H4 (cell line): ENCODE measurements at regions not wholly inside any gene's neighbourhood (a gene's known extent, or its start where the extent isn't known, plus 50 kb on each side); places are given as distances from the start of the nearest gene placed in this dataset.

Experiments used
- DNase-seq: peaks from one replicate; pipeline ENCODE4 v3.0.0-alpha.2; 2015; ENCODE audit warnings: low spot score

DNA sequence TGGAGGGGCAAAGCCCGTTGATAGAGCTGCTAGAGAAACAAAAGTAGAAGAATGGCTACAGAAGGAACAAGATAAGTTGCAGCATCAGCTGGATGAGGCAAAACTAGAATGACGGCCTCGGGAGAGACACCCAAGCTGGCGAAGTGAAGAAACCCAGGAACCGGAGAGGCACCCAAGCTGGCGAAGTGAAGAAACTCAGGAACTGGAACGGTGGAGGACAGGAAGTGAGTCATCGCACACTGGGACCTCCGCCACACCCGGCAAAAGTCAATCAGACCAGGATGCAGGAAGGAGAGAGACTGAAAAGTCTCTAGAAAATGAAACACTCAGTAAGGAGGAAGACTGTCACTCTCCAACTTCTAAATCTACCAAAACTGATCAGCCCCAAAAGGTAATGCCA is 133.0 kb upstream of the NEBL start:
- peak; percentile 62 for DNase-seq

DNA sequence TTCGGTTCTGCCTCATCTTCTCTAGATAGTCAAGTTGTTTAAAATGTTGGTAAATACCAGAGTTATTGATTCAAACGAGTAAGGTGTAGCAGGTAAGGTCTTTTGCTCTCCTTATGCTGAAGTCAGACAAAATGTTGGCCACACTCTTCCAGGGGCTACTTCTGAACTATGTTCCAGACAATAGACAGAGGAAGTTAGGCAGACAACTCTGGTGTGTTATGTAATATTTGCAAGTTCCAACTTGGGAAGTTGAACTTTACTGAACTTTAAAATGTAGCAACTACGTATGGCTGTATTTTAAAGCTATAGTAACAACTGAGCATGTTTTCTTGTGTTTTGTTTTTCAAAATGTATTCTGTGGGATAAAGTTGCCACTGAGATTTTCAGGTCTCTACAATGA is 125.7 kb upstream of the NEBL start:
- no peak for DNase-seq

DNA sequence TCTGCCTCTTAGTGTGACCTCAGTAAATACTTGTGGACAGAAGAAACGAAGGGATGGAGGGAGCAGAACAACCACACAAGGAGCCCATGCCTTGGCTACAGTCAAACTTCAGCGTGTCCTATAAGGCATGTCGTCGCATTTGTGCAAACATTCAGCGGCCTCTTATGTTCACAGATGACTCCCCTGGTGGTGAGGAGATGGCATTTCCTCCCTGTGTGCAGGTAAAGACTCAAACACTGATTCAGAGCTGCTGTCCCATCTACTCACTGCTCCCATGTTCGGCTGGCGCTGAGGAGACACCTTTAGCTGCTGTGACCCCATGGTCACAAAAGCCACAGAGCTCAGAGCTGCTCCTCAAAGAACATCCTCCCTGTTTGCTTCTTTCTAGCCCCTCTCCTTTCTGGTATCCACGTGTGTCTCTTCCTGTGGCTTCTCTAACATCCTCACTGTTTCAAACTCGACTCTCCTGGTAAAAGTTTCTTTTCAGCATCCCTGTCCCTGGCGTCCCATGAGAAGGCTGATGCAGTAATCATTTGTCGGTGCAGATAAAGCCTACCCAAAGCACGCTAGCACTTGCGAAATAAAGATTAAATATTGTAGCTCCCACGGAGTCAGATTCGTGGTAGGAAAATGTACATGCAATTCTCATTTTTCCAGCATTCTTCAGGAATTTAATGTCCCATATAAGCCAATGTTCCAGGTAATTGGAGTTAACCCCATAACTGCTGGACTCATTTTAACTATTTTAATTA is 124.9 kb upstream of the NEBL start:
- DNase-seq: no peak

DNA sequence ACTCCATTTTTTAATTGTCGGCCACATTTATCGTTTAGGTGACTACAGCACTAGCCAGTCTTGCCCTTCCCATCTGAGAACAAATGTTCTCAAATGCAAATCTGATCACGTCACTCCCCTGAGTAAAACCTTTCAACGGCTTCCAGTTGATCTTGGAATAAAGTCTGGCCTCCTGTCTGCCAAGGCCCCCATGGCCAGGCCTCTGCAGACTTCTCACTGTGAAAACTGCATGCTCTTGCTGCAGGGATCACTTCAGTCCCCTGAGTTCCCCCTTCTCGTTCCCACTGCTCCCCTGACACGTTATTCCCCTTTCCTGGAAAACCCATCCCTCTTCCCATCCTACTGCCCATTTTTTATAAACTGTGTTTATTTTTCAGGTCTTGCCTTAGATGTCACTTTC is 124.1 kb upstream of the NEBL start:
- DNase-seq: no peak

DNA sequence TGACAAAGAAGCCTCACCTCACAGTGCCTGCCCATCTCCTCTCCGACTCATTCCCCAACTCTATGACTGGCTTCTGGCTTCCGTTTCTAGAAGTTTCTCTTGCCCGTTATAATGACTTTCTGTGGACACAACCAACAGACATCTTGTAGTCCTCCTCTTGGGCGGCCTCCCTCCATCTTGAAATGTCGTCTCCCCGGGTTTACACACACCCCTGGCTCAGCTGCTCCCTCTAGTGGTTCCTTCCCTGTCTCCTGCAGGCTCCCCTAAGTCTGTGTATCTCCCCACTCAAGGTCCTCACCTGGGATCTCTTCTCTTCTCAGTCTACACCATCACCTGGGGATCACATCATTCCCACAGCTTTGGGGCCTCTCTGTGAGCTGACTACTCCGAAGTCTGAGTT is 123.4 kb upstream of the NEBL start:
- peak; percentile 15 for DNase-seq

DNA sequence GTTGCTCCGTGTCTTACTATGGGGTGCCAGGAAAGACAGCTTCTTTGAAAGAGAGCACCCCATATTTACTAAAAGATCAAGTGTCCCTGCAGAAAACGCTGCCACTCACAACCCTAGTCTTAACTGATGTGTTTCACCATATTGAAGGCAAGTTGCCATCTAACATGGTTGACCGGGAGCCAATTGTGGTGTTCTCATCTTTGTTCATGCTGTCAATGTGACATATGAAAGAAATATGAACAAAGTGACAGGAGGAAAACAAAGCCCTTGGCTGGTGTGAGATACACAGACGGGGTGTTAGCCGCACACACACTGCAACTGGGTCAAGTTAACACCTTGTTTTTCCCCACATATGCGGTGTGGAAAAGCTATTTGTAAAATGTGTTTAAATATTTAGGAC is 122.3 kb upstream of the NEBL start:
- no peak for DNase-seq

DNA sequence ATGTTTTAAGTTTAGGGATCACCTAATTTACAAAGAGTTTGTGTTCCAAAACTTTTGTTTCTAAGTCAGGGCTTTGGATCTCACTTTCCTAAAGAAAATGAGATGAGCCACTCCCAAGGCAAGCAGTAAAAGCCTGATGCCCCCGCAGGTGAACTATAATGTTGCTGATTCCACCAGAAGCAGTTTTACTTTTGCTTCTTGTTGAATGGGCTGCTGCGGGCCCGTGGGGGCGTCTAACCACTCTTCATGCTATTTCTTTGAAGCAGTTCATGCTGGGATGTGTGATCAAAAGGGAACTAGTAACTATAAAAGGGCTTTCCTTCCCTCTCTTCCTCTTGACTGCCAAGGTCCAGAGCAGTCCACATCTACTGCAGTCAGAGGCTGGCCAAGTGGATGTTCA is 118.7 kb upstream of the NEBL start:
- DNase-seq: no peak

DNA sequence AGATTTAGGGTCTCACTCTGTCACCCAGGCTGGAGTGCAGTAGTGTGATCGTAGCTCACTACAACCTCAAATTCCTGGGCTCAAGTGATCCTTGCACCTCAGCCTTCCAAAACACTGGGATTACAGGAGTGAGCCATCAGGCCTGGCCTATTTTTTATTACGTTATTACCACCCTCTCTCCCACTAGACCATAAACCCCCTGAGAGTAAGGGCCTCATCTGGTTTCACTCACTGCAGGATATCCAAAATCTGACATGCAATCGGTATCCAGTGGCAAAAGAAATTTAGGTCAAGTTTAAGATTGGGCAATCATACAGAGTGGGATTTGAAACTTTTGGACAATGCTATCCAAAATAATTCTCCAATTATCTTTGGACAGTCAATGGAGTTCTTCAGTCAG is 117.0 kb upstream of the NEBL start:
- no peak for DNase-seq

DNA sequence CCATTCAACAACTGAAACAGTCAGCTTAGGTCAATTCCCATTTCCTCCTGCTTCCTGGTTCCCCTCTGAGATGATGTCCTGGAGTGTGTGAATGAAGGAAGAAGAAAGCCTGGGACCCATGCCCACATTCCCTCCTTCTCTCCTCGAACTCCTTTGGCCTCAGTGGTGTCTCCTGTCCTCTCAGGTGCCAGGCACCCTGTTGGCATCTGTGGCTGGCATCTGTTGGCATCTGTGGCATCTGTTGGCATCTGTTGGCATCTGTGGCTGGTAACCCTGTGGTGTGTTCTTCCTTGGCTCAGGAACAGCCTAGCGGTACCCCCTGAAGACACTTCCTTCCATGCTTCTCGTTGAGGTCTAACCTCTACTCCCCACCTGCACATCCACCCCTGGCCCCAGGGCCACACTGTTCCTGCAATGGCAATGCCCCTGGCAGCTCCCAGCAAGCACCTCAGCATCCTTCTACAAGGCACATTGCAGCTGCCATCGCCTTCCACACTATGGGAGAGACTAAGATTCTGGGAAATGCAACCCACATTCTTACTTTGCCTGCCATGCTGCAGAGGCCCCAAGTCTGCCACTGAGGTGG is 114.4 kb upstream of the NEBL start:
- no peak for DNase-seq

DNA sequence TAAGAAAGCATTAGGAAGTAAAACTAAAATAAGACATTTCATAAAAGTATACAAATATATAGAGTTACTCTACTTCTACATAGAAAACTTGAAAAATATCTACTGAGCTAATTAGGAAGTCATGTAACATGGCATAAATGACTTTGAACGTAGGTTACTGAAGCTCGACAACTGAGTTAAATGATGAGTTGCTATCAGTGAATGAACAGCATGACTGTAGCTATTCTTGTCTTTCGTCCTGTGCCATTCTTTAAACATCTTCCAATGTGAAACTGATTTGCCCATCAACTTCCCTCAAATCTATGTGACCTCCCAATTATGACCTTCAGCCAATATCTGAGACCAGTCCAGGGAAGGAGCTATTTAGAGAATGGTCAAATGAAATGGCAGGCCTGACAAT is 113.5 kb upstream of the NEBL start:
- DNase-seq: no peak

DNA sequence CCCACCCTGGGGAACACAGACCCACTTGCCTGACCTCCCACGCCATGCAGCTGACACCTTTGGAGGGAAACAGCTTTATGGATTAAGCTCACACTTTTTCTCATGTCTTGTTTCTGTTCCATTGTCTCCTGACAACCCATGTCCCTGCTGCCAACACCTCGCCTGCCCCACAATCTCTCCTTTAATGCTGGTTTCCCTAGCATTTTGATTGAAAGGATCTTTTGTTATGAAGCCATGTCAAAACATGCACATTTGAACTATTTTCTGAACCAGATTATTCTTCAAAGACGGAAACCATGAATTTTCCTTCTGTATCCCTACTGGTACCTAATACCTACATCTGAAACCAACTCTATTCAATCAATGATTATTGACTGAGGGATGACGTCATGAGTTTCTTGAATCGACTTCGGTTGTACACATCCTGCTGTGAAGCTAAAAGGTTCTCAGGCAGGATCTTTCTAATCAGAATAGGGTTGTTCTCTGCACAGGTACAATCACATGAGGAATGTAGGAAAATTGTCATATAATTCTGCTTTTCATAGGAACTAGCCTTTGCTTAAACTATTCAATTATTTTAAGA is 106.2 kb upstream of the NEBL start:
- no peak for DNase-seq

DNA sequence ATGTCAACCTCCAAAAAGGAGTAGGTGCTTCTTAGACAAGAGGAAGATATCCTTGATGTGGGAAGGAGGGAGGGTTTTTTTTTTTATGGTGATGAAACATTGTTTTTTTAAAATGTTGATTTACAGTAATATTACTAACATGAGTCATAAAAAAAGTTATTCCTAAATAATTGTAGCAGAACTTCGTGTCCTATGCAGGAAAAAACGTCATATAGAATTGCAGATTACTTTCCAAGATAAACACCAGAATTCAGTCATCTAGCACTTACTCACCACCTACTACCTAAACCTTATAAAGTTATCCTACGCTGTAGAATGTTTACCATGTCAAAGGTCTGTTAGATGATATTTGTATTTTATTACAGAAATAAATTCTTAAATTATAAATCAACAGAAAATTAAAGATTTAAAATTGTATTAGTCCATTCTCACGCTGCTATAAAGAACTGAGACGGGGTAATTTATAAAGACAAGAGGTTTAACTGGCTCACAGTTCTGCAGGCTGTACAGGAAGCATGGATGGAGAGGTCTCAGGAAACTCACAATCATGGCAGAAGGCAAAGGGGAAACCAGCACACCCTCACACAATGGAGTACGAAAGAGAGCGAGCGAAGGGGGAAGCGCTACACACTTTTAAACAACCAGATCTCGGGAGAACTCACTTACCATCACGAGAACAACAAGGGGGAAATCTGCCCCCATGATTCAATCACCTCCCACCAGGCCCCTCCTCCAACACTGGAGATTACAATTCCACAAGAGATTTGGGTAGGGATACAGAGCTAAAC is 105.2 kb upstream of the NEBL start:
- no peak for DNase-seq

DNA sequence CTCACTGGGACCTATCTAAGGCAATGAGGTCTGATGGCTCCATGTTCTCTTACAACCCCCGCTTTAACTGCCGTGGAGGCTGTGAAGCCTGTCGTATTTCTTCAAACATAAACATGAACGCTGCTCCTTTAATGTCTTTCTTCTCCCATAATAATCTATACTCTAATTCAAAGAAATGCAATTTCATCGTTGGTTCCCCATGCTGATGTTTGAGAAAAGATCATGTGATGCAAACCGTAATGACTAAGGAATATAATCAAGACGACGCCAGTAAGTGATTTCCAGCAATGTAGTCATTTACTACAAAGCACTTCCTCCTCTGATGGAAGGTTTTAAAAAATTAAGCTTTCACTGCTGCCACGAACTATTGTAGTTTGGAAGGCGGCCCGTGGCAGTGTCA is 102.6 kb upstream of the NEBL start:
- DNase-seq: no peak

DNA sequence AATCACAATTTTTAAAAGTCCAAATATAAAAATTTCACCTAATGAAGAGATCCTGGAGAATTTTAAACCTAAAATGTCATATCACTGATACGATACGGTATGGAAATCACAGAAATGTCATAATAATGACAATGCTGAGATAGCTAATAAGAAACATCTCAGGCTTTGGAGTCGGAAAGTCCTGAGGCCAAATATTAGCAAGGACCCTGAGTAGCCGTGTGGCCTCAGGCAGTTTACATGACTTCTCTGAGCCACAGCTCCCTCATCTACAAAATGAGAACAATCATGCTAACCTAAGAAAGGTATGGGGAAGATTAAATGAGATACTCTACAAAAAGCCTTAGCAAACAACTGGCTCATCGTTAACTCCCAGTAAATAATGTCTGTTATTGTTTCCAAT is 100.9 kb upstream of the NEBL start:
- DNase-seq: no peak

DNA sequence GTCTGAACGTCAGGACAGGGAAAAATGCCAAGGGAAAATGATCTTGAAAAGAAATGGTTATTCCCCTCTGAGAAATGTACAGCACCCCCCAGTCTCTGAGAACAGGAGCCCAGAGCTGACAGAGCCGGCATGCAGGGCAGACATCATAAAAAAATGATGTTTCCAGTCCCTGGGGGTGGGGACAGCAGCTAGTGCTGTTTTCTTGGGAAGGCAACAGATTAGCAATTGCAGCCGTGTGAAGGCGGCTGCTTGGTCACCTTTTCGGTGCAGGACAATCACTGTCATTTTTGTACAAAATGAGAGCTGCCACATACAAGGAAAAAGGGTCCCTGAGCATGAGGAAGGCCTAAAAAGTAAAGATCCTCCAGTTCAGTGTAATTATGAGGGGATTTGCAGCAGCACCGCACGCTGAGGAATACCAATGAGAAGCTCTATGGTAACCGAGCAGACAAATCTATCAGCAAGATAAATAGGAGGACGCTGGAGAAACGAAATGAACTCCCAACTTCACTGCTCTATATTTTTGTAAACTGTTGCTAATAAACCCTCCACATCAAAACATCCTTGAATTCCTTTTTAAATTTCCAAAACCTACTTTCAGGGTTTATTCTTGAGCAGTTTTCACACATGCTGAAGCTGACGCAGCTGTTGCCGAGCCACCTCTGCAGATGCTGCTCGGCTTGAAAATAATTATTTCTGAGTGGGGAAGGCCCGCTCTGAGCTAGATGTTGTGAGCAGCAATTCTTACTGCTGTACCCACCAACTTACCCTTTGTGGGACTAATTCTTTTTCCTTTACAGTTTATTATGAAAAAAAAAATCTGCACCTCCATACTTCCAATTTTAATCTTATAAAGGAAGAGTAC is 98.2 kb upstream of the NEBL start:
- DNase-seq: no peak

DNA sequence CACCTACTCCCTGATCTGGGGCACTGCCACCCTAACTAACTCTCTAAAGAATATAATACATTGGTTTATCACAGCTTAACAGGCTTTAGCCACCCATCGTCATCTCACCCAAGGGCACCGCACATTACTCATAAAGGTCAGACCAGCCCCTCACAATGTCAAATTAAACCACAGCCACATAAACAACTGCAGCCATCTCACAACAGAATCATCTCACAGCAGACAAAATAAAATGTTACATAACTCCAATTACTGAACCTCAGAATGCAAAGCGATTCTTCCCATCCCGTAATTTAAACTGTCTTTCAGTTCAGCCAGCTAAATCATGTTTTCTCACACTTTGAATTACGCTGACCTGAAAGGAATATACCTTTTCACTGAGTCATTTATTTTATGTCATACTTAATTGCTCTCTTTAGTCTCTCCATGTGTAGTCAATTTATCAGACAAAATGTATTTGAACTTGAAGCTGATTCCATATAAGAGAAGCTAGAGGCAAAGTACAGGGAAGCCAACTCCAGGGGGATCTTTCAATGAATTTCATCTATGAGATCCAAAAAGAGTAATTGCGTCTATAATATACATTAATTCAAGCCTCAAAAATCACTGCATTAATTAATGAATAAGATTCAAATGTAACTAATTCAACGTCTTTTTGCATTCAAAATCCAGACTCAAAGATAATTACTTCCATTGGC is 96.9 kb upstream of the NEBL start:
- no peak for DNase-seq

DNA sequence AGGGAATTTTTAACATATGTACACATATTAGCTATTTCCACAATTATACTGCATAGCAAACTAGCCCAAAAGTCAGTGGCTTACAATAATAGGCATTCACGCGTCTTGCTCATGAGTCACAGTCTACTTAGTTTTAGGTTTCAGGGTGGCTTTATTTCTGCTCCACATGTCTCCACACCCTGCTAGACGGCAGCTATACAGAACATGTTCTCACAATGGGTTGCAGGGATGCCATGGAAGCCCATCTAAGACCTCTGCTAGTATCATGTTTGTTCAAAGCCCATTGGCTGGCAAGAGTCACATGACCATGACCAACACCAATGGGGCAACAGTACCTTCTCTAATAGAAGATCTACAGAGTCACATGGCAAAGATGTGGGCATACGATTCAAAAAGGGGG is 96.3 kb upstream of the NEBL start:
- peak; percentile 76 for DNase-seq

DNA sequence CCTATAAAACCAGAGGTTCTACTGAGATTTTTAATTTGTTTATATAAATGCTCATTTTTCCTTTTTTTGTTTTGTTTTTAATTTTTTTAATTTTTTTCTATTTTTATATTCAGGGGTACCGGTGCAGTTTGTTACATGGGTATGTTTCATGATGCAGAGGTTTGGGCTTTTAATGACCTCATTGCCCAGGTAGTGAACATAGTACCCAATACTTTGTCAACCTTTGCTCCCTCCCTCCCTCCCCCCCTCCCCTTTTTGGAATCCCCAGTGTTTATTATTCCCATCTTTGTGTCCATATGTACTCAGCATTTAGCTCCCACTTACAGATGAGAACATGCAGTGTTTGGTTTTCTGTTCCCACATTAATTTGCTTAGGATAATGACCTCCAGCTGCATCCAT is 94.4 kb upstream of the NEBL start:
- DNase-seq: no peak

DNA sequence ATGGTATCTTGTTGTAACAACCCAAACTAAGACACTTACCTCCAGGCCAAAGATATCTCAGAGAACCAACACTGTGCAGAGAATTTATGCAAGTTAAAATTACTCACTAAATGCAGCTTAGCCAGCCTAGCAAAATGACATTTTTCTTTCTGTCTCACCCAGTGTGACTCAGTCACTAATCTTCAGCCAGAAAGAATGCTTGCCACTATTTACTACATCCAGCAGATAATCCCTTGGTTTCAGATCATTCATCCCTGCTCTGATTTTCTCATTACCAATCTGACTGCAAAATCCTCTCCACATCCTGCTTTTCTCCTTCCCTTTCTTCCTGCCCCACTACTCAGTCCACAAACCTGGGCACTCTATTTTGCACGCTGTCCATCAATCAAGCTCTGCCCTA is 93.5 kb upstream of the NEBL start:
- DNase-seq: peak; percentile 4

DNA sequence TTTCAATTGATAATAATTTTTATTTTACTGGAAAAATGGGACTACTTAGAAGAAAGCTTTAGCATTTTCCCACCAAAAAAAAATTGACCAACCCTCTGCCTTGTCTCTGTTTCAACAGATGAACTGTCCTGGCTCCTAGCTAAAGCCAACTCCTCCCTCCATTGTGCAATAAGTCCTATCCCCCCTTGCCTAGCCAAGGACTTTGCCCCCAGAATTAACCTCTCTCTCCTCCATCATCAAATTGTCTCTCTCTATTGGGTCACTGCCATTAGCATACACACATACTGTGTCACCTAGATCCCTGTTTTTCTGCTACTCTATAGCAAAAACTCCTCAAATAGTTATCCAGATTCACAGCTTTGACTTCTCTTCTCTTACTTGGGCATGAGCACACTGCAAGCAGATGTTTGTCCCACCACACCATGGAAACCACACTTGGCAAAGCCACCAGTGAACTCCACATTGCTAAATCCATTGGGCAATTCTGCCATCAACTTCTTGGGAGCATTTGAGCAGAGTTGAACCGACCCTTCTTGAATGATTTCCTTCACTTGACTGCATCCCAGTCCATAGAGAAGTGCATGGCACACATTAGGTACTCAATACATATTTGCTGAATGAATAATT is 91.4 kb upstream of the NEBL start:
- DNase-seq: no peak

DNA sequence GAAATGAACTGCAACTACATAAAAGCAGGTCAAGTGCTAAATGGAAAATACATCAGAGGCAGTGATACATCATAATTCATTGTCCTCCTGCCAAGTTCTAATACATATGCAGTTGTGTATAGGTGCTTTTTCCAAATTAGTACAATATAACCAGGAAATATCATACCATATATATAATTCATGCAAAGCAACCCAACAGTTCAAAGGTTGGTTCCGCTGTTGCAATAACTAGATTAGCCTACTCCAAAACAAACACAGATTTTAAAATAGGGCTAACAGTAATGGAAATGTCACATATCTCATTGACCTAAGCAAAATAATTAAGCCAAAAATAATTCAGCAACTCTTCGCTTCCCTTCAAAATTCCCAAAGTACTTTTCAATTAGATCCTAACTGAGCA is 88.9 kb upstream of the NEBL start:
- DNase-seq: no peak
